ENCODE measurements at regions not wholly inside any gene's neighbourhood (a gene's known extent, or its start where the extent isn't known, plus 50 kb on each side); places are given as distances from the start of the nearest gene placed in this dataset.
"Not testable (repeated sequence)": the region's sequence is repeated elsewhere in the genome, so short reads cannot be mapped to it uniquely, and the experiment has no call there.

DNA sequence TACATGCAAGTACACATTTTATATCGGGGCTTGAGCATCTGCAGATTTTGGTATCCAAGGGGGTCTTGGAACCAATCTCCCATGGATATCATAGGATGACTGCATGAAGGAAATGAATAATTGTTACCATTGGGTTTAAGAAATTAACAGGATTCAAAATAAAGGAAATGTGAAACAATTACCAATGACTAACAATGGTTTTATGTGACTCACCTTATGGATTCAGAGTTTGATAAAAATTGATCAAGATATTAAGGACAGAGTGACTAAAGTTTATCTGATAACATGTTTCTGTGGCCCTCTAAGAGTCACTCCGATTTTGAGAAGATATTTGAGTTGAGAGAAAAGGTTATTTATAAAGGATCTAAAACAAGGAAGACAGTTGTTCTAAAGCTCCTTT, 93.0 kb upstream of the ODAD2 start:
- no peak for DNase-seq
- TF ChIP-seq GATA1 (IDR thresholded peaks at IDR 0.05; ENCODE audit: low read depth, low read length): no peak
- TF ChIP-seq POLR2A (IDR thresholded peaks at IDR 0.05; ENCODE audit: low read length): no peak

DNA sequence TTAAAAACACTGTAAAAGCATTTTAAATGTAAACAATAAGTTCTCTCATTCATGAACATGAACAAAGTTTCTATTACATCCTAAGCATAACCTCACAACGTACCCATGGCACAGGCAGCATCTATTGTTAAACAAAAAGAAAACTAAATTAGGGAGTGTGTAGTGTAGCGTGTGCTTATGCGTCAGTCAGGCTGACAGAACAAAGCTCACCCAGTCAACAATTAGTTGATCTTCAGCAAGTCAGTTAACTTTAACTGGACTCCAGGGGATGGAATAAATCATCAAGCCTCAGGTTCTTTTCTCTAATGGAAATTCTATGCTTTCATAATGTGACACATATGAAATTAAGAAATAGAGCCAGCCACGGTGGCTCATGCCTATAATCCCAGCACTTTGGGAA, 91.6 kb upstream of the ODAD2 start:
- TF ChIP-seq GATA1 (IDR thresholded peaks at IDR 0.05; ENCODE audit: low read depth, low read length): no peak
- no peak for TF ChIP-seq POLR2A (IDR thresholded peaks at IDR 0.05; ENCODE audit: low read length)
- no peak for DNase-seq

DNA sequence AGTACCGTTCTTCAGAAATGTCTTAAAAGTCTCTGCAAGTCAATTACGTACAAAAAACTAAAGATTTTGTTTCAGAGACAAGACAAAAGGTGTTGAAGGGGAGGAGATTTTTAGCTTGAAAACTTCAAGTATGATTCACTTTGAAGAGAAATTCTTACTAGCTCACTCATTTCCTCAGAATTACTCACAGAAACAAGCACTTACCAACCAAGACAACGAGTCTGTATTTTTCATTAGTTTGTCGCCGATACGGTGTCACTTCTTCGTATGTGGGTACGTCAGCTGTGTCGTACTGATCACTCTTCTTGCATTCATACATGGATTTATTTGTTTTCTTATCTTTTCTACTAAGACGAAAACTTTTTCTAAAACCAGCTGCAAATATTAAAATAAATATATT, 90.6 kb upstream of the ODAD2 start:
- DNase-seq: no peak
- TF ChIP-seq GATA1 (IDR thresholded peaks at IDR 0.05; ENCODE audit: low read depth, low read length) (no peak), POLR2A (IDR thresholded peaks at IDR 0.05; ENCODE audit: low read length) (no peak)

DNA sequence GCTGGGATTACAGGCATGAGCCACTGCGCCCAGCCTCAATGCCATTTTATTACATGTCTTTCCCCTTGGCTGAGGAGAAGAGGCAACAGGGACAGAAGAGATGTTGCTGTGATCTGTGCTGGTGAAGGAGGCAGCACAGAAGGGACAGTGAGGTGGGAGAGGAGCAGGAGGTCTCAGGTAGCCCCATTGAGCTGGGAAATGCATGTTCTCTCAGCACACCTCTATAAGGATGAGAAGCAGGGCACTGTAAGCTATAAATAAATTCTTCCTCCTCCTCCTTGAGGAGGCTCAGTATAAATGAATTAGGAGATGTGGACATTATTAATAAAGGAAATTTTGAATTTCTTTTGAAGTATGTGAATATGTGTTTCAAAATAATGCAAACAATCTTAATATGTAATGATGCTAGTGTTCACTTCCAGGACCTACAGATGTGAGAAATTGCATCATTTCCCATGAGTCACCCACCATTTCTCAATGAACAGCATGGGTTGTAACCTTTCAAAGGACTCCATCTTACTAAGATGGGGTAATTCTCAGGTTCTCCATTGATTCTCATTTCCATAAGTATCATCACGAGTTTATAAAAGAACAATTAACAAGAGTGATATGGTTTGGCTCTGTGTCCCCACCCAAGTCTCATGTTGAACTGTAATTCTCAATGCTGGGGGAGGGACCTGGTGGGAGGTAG, 88.9 kb upstream of the ODAD2 start:
- TF ChIP-seq POLR2A (IDR thresholded peaks at IDR 0.05; ENCODE audit: low read length) (no peak), GATA1 (IDR thresholded peaks at IDR 0.05; ENCODE audit: low read depth, low read length) (no peak)

DNA sequence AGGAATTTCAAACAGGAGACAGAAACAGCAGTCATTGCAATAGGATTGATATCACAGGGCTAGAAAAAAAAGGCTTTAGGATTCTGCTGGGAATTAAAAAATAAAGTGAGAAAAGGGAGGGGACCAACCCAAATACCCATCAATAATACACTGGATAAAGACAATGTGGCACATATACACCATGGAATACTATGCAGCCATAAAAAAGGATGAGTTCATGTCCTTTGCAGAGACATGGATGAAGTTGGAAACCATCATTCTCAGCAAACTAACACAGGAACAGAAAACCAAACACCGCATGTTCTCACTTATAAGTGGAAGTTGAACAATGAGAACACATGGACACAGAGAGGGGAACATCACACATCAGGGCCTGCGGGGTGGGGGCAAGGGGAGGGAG, 86.9 kb upstream of the ODAD2 start:
- not testable (repeated sequence) for DNase-seq

More for the DNA sequence above, 88.9 kb upstream of the ODAD2 start:
- peak in 1 of 2 experiments; percentile 19 for DNase-seq

DNA sequence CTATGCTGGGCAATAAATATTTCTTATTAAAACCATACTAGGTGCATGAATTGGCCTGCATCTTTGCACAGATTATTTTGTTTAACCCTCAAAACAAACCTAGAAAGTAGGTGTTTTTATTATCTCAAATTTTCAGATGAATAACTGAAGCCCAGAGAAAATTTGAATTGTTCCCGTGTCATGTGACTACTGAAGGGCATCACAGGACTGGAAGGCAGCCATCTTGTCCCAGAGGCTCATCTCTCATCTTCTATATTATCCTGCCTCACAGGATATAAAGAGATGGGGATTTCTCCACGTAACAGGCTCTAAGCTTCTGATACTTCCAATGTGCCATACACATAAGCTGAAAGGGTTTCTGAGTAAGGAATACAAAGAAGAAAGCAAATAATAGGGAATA, 84.0 kb upstream of the ODAD2 start:
- TF ChIP-seq POLR2A (IDR thresholded peaks at IDR 0.05; ENCODE audit: low read length): no peak
- TF ChIP-seq GATA1 (IDR thresholded peaks at IDR 0.05; ENCODE audit: low read depth, low read length): no peak
- DNase-seq: no peak

DNA sequence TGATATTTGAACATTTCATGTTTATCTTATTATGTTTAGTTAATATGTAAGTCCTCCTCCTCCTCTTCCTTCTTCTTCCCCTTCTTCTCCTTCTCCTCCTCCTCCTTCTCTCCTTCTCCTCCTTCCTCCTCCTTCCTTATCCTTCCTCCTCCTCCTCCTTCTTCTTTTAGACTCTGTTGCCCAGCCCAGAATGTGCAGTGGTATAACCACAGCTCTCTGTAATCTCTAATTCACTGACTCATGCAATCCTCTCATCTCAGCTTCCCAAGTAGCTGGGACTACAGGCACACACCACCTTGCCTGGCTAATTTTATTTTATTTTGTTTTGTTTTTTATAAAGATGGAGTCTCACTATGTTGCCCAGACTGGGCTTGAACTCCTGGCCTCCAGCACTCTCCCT, 83.4 kb upstream of the ODAD2 start:
- TF ChIP-seq POLR2A (IDR thresholded peaks at IDR 0.05; ENCODE audit: low read length) (no peak), GATA1 (IDR thresholded peaks at IDR 0.05; ENCODE audit: low read depth, low read length) (no peak)
- no peak for DNase-seq

DNA sequence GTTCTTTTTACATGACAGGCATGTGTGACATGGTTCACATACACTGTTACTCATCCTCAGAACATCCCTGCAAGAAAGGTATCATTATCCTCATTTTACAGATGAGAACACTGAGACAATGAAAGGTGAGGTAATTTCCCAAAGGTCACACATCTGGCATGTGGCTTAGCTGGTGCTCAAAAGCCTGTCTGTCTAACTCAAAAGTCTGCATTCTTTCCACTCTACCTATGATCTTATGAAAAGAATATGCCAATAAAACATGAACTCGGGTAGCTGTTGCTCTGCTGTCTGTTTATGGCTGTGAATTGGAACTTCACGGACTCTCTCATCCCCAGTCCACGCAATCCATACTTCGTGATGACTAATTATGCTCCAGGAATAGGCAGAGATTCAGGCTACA, 79.0 kb upstream of the ODAD2 start:
- TF ChIP-seq POLR2A (IDR thresholded peaks at IDR 0.05; ENCODE audit: low read length): no peak
- no peak for DNase-seq

DNA sequence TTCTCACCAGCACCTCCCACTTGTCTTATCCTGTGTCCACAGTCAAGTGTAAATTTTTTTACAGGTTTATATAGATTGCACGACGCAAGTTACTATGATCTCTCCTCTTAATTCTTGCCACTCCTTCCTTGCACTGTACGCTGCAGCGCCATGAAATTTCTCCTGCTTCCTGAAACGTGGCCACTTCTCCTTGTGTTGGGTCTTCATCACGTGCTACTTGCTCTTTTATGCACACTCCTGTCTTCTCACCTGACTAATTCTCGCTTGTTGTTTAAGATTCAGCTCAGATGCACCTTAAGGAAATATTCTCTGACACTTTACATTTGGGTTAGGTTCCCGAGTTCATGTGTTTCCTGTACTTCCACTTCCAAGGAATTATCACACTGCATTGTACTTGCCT, 76.5 kb upstream of the ODAD2 start:
- DNase-seq: no peak
- TF ChIP-seq GATA1 (IDR thresholded peaks at IDR 0.05; ENCODE audit: low read depth, low read length) (no peak), POLR2A (IDR thresholded peaks at IDR 0.05; ENCODE audit: low read length) (no peak)

DNA sequence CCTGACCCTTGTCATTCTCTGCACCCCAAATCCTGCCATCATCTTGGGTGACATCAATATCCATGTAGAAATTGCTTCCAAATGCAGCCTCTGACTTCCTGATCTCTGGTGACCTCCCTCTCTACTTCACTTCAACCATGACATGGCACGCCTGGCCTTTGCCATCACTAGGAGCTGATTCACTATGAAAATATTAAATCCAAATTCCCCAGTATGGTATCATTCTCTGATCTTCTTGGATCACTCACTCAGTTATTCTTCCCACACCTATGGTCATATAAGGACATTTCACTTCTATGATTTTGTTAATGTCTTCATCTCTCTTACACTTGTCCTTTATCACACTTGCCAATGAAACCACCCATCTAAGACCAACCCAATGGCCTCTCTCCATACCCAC, 73.7 kb upstream of the ODAD2 start:
- TF ChIP-seq GATA1 (IDR thresholded peaks at IDR 0.05; ENCODE audit: low read depth, low read length): no peak
- no peak for TF ChIP-seq POLR2A (IDR thresholded peaks at IDR 0.05; ENCODE audit: low read length)
- DNase-seq: no peak

DNA sequence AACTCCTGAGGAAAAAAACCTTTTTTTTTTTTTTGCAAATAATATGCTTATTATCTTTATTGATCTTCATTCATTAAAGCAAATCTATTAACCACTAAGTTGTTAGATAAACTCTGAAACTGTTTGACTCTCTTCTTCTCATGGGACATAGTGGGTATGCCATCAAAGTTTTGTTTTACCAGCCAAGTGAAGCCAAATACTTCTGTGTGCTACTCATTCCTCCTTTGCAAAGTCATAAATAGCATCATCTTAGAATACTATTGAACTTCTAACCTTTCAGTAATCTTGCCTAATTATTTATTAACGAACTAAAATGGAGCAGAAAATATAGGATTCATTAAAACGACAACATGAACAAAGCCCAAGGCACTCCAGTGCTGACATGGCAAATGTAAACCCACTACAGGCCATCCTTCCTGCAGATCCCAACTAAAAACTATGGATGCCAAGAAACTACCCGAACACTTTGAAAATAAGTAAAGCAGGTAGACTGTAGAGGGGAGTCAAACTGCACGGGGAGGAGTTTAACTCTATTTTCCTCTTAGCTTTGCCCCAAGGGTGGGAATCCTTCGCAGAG, 61.2 kb upstream of the ODAD2 start:
- no peak for DNase-seq
- TF ChIP-seq GATA1 (IDR thresholded peaks at IDR 0.05; ENCODE audit: low read depth, low read length) (no peak), POLR2A (IDR thresholded peaks at IDR 0.05; ENCODE audit: low read length) (no peak)

DNA sequence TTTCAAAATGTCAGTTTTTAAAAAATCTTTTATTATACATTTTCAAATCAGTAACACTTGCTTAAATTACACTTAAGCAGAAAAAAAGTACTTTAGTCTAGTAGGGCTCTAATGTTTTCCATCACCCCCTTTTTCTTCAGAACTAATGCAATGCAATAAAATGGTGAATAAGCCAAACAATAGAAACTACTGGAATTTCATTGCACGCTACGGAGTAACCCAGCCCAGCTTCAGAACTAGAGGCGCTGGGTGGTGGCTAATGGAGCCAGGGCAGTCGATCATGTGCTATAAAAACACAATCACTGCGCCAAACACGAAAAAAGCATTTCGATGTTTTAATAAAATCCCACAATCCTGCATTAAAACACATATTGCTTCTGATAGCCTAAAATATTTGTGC, 59.9 kb upstream of the ODAD2 start:
- DNase-seq: no peak
- TF ChIP-seq GATA1 (IDR thresholded peaks at IDR 0.05; ENCODE audit: low read depth, low read length) (no peak), POLR2A (IDR thresholded peaks at IDR 0.05; ENCODE audit: low read length) (no peak)

DNA sequence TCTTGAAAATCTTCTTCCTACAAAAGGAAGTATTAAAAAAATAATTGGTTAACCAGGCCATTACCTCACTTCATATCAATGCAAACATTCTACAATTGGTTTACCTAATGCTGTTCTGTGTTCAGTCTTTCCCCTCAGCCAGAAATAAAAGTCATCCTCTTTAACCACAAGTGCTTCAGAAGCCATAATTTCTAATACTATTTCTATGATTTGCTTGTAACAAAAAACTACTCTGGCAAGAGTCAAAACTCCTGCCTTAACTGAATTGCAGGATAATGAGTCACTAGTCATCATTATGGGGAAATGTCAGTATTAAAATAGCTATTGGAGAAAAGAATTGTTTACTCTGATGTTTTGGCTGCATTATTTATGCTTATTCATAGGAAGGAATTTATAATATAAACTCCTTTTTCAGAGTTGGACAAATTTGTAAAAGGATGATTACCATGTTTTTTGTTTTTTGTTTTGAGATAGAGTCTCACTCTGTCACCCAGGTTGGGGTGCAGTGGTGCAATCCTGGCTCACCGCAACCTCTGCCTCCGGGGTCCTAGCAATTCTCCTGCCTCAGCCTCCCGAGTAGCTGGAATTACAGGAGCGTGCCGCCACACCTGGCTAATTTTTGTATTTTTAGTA, 55.5 kb upstream of the ODAD2 start:
- no peak for TF ChIP-seq POLR2A (IDR thresholded peaks at IDR 0.05; ENCODE audit: low read length)
- TF ChIP-seq GATA1 (IDR thresholded peaks at IDR 0.05; ENCODE audit: low read depth, low read length): no peak
- DNase-seq: no peak

DNA sequence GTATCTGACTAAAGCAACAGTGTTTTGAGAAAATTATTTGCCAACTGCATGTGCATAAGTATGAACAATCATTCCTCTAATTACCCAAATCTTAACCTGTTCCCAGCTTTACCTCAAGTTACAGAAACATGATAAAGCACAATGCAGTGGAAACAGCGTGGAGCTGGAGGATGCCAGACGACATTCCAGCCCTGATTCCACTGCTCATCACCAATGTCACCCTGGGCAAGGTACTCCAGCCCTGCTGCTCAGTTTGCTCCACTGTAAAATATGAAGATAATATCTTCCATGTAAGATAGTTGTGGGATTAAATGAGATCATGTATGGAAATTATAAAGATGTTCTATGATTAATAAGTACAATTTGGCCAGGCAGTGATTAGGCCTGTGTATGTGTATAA, 50.4 kb upstream of the ODAD2 start:
- TF ChIP-seq POLR2A (IDR thresholded peaks at IDR 0.05; ENCODE audit: low read length): no peak
- no peak for TF ChIP-seq GATA1 (IDR thresholded peaks at IDR 0.05; ENCODE audit: low read depth, low read length)
- DNase-seq: no peak
